NT2/D1 (cell line): ENCODE measurements at regions not wholly inside any gene's neighbourhood (a gene's known extent, or its start where the extent isn't known, plus 50 kb on each side); places are given as distances from the start of the nearest gene placed in this dataset.

Experiments
- DNase-seq: peaks from one replicate; pipeline ENCODE4 v3.0.0-alpha.2; 2011; ENCODE audit warnings: low read depth, low spot score
- H3K27me3 ChIP-seq: 2 replicates; pipeline ENCODE4 v1.6.0; 2011; ENCODE audit warnings: mild to moderate bottlenecking; ENCODE audit not compliant: insufficient read length, insufficient read depth
- H3K36me3 ChIP-seq: 2 replicates; pipeline ENCODE4 v1.6.1; 2011; ENCODE audit warnings: mild to moderate bottlenecking, low read length, mixed read lengths; ENCODE audit not compliant: insufficient read depth, insufficient read length
- H3K4me1 ChIP-seq: 2 replicates; pipeline ENCODE4 v1.5.1; 2011; ENCODE audit not compliant: insufficient read depth, insufficient read length
- H3K4me3 ChIP-seq: 2 replicates; pipeline ENCODE4 v1.5.1; 2011; ENCODE audit warnings: low read depth; ENCODE audit not compliant: insufficient read length
- H3K9ac ChIP-seq: 2 replicates; pipeline ENCODE4 v1.6.0; 2011; ENCODE audit warnings: low read depth; ENCODE audit not compliant: insufficient read length
- H3K9me3 ChIP-seq: 2 replicates; pipeline ENCODE4 v1.5.1; 2011; ENCODE audit warnings: mild to moderate bottlenecking, low read length; ENCODE audit not compliant: insufficient read depth
- SUZ12 ChIP-seq: IDR thresholded peaks from 2 replicates; pipeline ENCODE4 v1.6.1; 2011; ENCODE audit not compliant: insufficient read length, insufficient read depth; ENCODE audit errors: extremely low read depth
- YY1 ChIP-seq: IDR thresholded peaks from 2 replicates; pipeline ENCODE4 v1.6.1; 2011; ENCODE audit not compliant: insufficient read length, insufficient read depth
- ZNF274 ChIP-seq: IDR thresholded peaks from 2 replicates; pipeline ENCODE4 v1.6.1; 2011; ENCODE audit warnings: mild to moderate bottlenecking, low read depth, low read length

DNA sequence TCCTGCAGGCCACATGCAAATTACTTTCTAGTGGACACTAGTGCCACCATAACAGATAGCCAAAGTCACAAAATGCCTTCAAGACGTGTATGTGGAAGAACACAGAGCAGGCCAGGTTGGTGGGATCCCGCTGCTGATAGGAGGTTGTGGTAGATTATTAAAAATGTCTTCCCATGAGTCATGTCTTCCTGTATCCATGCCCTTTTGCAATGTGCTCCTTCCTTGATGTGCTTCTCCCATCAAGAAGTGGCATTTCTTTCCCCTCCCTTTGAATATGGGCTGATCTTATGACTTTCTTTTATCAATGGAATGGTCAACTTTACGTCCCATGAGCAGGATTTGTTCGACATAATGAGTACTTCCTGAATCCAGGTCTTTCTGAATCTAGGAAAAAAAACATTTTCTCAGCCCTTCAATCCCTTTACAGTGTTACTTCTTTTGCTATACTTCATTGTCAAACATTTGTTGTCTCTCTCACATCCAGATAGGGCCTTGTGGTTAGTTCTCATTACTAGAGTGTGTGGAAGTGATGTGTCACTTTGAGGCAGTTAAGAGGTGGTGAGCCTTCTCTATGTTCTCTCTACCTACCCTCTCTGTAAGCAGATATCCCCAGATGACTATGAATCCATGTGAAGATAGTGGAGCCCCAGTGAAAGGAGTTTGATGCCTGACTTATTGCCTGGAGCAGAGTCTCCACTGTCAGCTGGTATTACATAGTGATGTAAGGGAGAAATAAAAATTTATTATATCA lies 519.2 kb upstream of the DIPK2B start:
- H3K4me3 ChIP-seq: no peak overlapping the region
- DNase-seq: no peak
- H3K9ac ChIP-seq: no peak overlapping the region
- TF ChIP-seq YY1: no peak
- no peak for TF ChIP-seq SUZ12
- no peak for TF ChIP-seq ZNF274
- H3K27me3 ChIP-seq: no peaks in the 10 kb centered on the region
- H3K36me3 ChIP-seq: no peaks in the 10 kb centered on the region
- no peaks in the 10 kb centered on the region for H3K4me1 ChIP-seq
- H3K9me3 ChIP-seq: no peaks in the 10 kb centered on the region

DNA sequence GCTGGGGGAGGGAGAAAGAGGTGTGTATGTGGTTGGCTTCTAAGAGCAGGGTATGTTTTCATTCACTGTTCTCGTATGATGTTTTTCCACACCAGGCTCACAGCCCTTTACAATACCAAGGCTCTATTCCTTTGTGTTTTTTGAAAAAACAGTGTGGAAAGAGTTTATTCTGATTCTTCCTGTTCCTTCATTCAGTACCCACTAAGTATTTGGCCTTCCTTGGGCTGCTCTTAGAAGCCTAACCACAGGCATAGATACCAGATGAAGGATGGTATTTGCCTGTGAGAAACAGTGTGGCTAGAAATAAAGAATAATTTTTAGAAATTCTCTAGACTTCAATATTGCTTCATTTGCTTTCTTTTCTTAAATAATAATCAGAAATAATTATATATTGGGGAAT lies 518.0 kb upstream of the DIPK2B start:
- no peaks in the 10 kb centered on the region for H3K4me1 ChIP-seq
- no peak for DNase-seq
- no peak overlapping the region for H3K9ac ChIP-seq
- no peak overlapping the region for H3K4me3 ChIP-seq
- H3K36me3 ChIP-seq: no peaks in the 10 kb centered on the region
- no peaks in the 10 kb centered on the region for H3K9me3 ChIP-seq
- H3K27me3 ChIP-seq: no peaks in the 10 kb centered on the region
- TF ChIP-seq SUZ12 (no peak), YY1 (no peak), ZNF274 (no peak)

DNA sequence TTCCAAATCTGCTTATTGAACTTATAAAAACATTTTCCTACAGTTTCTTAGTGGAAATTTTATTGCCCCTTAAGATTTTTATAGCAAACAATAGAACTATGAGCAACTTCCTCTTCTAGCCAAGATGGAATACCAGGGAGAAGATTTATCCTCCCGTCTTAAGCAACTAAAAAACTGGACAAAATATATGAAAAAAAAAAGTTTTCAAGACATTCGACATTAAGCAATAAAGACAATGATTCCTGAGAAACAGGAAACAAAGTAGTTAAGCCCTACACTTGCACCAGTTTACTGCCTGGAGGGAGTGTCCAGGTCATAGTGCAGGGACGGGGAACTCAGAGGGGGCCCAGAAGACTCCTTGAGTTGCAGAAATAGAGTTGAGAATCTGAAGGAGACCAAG lies 516.1 kb upstream of the DIPK2B start:
- Histone ChIP-seq H3K9me3 (no peaks in the 10 kb centered on the region), H3K27me3 (no peaks in the 10 kb centered on the region), H3K9ac (no peak overlapping the region), H3K4me3 (no peak overlapping the region), H3K4me1 (no peaks in the 10 kb centered on the region), H3K36me3 (no peaks in the 10 kb centered on the region)
- no peak for DNase-seq
- no peak for TF ChIP-seq ZNF274
- TF ChIP-seq SUZ12: no peak
- no peak for TF ChIP-seq YY1

DNA sequence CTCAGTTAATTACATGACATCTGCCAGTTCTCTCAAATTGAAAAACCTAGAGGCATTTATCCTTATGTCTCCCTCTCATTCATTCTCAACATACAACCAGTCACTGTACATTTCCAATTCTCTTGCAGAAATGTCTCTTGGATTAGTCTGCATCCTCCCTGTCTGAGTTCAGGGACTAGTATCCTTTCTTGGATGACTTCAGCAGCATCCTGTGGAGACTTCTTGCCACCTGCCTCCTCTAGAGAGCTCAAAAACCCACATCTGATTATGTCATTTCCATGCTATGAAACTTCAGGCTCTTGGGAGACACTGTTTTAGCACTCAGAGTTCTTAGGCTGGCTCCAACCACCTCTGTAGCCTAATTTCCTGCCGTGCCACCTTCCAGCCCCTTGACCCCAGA lies 515.1 kb upstream of the DIPK2B start:
- H3K9ac ChIP-seq: no peak overlapping the region
- H3K27me3 ChIP-seq: no peaks in the 10 kb centered on the region
- no peak for TF ChIP-seq SUZ12
- no peak for TF ChIP-seq YY1

DNA sequence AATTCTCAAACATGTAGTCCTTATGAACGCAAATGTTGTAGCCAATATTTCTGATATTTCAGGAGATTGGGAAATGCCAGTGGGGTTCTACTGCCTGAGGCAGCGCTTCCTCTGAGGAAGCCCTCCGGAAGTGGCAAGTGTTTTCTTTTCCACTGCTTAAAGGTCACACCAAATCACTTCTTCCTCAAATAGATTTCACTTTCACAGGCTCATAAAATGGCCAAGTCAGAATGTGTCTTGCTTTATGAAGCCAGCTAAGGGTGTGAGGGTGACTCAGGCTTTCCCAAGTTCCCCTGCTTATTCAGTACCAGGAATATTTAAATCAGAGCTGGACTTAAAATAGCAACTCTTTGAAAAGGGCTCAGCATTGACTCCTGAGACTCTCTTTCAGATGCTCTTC lies 514.2 kb upstream of the DIPK2B start:
- TF ChIP-seq YY1 (no peak), SUZ12 (no peak), ZNF274 (no peak)
- Histone ChIP-seq H3K4me3 (no peak overlapping the region), H3K9me3 (no peaks in the 10 kb centered on the region), H3K36me3 (no peaks in the 10 kb centered on the region), H3K27me3 (no peaks in the 10 kb centered on the region), H3K4me1 (no peaks in the 10 kb centered on the region), H3K9ac (no peak overlapping the region)
- DNase-seq: no peak

More for the DNA sequence above, 515.1 kb upstream of the DIPK2B start:
- H3K9me3 ChIP-seq: no peaks in the 10 kb centered on the region
- no peak for DNase-seq
- H3K36me3 ChIP-seq: no peaks in the 10 kb centered on the region
- no peaks in the 10 kb centered on the region for H3K4me1 ChIP-seq
- H3K4me3 ChIP-seq: no peak overlapping the region

DNA sequence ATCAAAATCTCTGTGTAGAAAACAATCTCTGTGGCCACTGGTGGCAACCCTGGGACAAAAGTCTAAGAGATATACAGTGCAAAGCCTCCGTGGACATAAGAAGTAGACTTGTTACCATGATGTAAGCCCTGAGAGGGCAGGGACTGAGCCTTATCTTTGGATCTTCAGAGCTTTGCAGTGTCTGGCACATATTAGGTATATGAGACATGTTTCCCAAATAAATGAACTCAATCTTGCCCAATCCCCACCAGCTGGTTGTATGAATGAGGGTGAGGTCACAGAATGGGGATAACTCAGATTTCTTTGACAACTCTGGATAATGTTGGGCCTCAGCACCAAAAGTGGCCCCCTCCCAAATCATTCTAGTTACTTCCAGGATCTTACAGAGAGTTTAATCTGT lies 511.4 kb upstream of the DIPK2B start:
- H3K4me1 ChIP-seq: no peaks in the 10 kb centered on the region
- H3K27me3 ChIP-seq: no peaks in the 10 kb centered on the region
- H3K36me3 ChIP-seq: no peaks in the 10 kb centered on the region
- TF ChIP-seq YY1: no peak
- no peak for TF ChIP-seq ZNF274
- TF ChIP-seq SUZ12: no peak
- no peaks in the 10 kb centered on the region for H3K9me3 ChIP-seq
- no peak overlapping the region for H3K4me3 ChIP-seq
- DNase-seq: no peak
- H3K9ac ChIP-seq: no peak overlapping the region

DNA sequence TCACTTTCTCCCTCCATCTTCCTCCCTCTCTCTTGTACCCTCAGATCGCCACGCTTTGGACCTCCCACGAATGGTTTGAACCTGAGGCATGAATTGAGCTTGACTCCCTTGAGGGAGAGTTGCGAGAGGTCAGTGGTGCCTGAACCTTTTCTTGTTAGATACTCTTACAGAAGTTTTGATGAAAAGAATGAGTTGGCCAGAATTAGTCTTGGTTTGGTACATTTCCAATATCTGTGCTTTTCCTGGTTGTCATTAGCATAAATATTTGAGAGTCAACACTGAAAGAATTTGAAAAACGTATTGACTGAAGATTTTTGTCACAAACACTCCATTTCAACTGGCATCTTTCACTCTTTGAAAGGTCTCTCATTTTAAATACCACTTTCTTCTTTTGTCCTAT lies 510.6 kb upstream of the DIPK2B start:
- TF ChIP-seq ZNF274 (no peak), SUZ12 (no peak), YY1 (no peak)
- Histone ChIP-seq H3K4me3 (no peak overlapping the region), H3K36me3 (no peaks in the 10 kb centered on the region), H3K9ac (no peak overlapping the region), H3K9me3 (no peaks in the 10 kb centered on the region), H3K27me3 (no peaks in the 10 kb centered on the region), H3K4me1 (no peaks in the 10 kb centered on the region)
- DNase-seq: no peak
